HepG2 (cell line): ENCODE measurements at regions not wholly inside any gene's neighbourhood (a gene's known extent, or its start where the extent isn't known, plus 50 kb on each side); places are given as distances from the start of the nearest gene placed in this dataset.

ENCODE experiments used
- ATM ChIP-seq: fragments of 450-650 bp; IDR thresholded peaks from 2 replicates; pipeline ENCODE4 v1.7.1; 2017; ENCODE audit warnings: mild to moderate bottlenecking, borderline replicate concordance
- FOXK2 ChIP-seq: fragments of 450-650 bp; IDR thresholded peaks from 2 replicates; pipeline ENCODE4 v1.6.1; 2016
- GABPA ChIP-seq, 2 experiments: IDR thresholded peaks; 2 replicates each; pipeline ENCODE4 v1.6.1; 2011 to 2016; ENCODE audit warnings: low read depth in 2 of 2, low read length in 1 of 2, missing biosample characterization in 1 of 2, missing genetic modification characterization in 1 of 2
- ISL2 ChIP-seq: sonication (generic); formaldehyde crosslinking; IDR thresholded peaks from 2 replicates; pipeline ENCODE4 v1.5.0; 2020; ENCODE audit warnings: missing genetic modification reagents
- NR2F6 ChIP-seq, 2 experiments: IDR thresholded peaks; 2 replicates each; pipeline ENCODE4 v1.6.1; 2016; ENCODE audit warnings: antibody characterized with exemption in 1 of 2, mild to moderate bottlenecking in 1 of 2
- TBX3 ChIP-seq: fragments of 450-650 bp; IDR thresholded peaks from 2 replicates; pipeline ENCODE4 v1.6.1; 2017; ENCODE audit warnings: antibody characterized with exemption, mild to moderate bottlenecking, inconsistent platforms, borderline replicate concordance
- ZFX ChIP-seq: sonication (generic); formaldehyde crosslinking; IDR thresholded peaks from 2 replicates; pipeline ENCODE4 v1.4.0; 2020; ENCODE audit warnings: mild to moderate bottlenecking, low read depth, missing genetic modification reagents, moderate library complexity
- ZNF431 ChIP-seq: sonication (generic); formaldehyde crosslinking; IDR thresholded peaks from 2 replicates; pipeline ENCODE4 v1.9.0; 2022; ENCODE audit warnings: missing genetic modification reagents, low read depth, mild to moderate bottlenecking, borderline replicate concordance
- TF ChIP-seq, protein P1 (sequence below): IDR thresholded peaks from 2 replicates; pipeline ENCODE4 v1.6.1; 2012; ENCODE audit warnings: low read depth, low read length, improper control_type of control experiment
- TF ChIP-seq, protein P2 (sequence below): IDR thresholded peaks from 2 replicates; pipeline ENCODE4 v1.6.1; 2016; ENCODE audit warnings: missing compliant biosample characterization, missing genetic modification reagents, borderline replicate concordance
- TF ChIP-seq, protein P3 (sequence below): IDR thresholded peaks from 2 replicates; pipeline ENCODE4 v1.6.1; 2012; ENCODE audit warnings: inconsistent platforms
- TF ChIP-seq, protein P4 (sequence below): sonication (generic); formaldehyde crosslinking; IDR thresholded peaks from 2 replicates; pipeline ENCODE4 v1.4.0; 2020; ENCODE audit warnings: missing genetic modification reagents
- TF ChIP-seq, protein P5 (sequence below): IDR thresholded peaks from 2 replicates; pipeline ENCODE4 v1.6.1; 2018; ENCODE audit warnings: missing genetic modification reagents, mild to moderate bottlenecking, missing compliant biosample characterization
- TF ChIP-seq, protein P6 (sequence below): sonication (generic); formaldehyde crosslinking; IDR thresholded peaks from 2 replicates; pipeline ENCODE4 v1.5.1; 2020; ENCODE audit warnings: mild to moderate bottlenecking, missing genetic modification reagents, borderline replicate concordance

DNA sequence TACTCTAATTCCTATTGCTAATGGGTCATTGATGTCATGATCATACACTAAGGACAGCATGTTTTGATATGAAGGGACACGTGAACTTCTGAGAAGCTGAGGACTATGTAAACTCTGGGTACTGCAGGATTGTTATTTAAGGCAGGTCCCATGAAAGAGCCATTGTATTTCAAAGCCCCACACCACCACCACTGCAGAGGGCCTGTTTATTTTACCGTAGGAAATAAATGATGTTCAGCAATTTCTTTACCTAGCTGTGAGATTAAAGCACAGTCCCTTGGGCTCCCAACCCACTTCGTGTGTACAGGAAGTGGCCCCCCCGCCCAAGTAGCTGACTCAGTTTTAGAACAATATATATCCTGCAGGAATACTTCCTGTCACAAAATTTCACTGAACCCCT lies 89.8 kb upstream of the ACSL4 start (continued):
- TF ChIP-seq, protein P1, sequence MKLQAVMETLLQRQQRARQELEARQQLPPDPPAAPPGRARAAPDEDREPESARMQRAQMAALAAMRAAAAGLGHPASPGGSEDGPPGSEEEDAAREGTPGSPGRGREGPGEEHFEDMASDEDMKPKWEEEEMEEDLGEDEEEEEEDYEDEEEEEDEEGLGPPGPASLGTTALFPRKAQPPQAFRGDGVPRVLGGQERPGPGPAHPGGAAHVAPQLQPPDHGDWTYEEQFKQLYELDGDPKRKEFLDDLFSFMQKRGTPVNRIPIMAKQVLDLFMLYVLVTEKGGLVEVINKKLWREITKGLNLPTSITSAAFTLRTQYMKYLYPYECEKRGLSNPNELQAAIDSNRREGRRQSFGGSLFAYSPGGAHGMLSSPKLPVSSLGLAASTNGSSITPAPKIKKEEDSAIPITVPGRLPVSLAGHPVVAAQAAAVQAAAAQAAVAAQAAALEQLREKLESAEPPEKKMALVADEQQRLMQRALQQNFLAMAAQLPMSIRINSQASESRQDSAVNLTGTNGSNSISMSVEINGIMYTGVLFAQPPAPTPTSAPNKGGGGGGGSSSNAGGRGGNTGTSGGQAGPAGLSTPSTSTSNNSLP, result peak; percentile 84
- TF ChIP-seq ZFX (CRISPR knock-in tag), result peak; percentile 42; the same call in 1 of the 2 replicates
- TF ChIP-seq NR2F6 (IDR thresholded peaks at IDR 0.05), result peak; percentile 39; the same call in 1 of the 2 replicates
- peak; percentile 51 for TF ChIP-seq NR2F6 (CRISPR knock-in tag; IDR thresholded peaks at IDR 0.05)
- TF ChIP-seq, protein P2, sequence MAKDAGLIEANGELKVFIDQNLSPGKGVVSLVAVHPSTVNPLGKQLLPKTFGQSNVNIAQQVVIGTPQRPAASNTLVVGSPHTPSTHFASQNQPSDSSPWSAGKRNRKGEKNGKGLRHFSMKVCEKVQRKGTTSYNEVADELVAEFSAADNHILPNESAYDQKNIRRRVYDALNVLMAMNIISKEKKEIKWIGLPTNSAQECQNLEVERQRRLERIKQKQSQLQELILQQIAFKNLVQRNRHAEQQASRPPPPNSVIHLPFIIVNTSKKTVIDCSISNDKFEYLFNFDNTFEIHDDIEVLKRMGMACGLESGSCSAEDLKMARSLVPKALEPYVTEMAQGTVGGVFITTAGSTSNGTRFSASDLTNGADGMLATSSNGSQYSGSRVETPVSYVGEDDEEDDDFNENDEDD (CRISPR knock-in tag), result peak; percentile 38; the same call in 1 of the 2 replicates
- TF ChIP-seq ZNF431 (CRISPR knock-in tag), result no peak
- TF ChIP-seq TBX3, result no peak
- TF ChIP-seq, protein P3, sequence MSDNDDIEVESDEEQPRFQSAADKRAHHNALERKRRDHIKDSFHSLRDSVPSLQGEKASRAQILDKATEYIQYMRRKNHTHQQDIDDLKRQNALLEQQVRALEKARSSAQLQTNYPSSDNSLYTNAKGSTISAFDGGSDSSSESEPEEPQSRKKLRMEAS, result peak; percentile 54; the same call in 1 of the 2 replicates
- TF ChIP-seq, protein P4, sequence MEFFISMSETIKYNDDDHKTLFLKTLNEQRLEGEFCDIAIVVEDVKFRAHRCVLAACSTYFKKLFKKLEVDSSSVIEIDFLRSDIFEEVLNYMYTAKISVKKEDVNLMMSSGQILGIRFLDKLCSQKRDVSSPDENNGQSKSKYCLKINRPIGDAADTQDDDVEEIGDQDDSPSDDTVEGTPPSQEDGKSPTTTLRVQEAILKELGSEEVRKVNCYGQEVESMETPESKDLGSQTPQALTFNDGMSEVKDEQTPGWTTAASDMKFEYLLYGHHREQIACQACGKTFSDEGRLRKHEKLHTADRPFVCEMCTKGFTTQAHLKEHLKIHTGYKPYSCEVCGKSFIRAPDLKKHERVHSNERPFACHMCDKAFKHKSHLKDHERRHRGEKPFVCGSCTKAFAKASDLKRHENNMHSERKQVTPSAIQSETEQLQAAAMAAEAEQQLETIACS (CRISPR knock-in tag), result no peak
- no peak for TF ChIP-seq GABPA (IDR thresholded peaks at IDR 0.05; ENCODE audit: low read depth, low read length)
- peak; percentile 78 for TF ChIP-seq GABPA (CRISPR knock-in tag; IDR thresholded peaks at IDR 0.05; ENCODE audit: low read depth)
- TF ChIP-seq, protein P5, sequence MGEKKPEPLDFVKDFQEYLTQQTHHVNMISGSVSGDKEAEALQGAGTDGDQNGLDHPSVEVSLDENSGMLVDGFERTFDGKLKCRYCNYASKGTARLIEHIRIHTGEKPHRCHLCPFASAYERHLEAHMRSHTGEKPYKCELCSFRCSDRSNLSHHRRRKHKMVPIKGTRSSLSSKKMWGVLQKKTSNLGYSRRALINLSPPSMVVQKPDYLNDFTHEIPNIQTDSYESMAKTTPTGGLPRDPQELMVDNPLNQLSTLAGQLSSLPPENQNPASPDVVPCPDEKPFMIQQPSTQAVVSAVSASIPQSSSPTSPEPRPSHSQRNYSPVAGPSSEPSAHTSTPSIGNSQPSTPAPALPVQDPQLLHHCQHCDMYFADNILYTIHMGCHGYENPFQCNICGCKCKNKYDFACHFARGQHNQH (CRISPR knock-in tag), result peak; percentile 68
- peak; percentile 44; the same call in 1 of the 2 replicates for TF ChIP-seq FOXK2
- no peak for TF ChIP-seq ATM
- TF ChIP-seq ISL2, result peak; percentile 90
- TF ChIP-seq, protein P6, sequence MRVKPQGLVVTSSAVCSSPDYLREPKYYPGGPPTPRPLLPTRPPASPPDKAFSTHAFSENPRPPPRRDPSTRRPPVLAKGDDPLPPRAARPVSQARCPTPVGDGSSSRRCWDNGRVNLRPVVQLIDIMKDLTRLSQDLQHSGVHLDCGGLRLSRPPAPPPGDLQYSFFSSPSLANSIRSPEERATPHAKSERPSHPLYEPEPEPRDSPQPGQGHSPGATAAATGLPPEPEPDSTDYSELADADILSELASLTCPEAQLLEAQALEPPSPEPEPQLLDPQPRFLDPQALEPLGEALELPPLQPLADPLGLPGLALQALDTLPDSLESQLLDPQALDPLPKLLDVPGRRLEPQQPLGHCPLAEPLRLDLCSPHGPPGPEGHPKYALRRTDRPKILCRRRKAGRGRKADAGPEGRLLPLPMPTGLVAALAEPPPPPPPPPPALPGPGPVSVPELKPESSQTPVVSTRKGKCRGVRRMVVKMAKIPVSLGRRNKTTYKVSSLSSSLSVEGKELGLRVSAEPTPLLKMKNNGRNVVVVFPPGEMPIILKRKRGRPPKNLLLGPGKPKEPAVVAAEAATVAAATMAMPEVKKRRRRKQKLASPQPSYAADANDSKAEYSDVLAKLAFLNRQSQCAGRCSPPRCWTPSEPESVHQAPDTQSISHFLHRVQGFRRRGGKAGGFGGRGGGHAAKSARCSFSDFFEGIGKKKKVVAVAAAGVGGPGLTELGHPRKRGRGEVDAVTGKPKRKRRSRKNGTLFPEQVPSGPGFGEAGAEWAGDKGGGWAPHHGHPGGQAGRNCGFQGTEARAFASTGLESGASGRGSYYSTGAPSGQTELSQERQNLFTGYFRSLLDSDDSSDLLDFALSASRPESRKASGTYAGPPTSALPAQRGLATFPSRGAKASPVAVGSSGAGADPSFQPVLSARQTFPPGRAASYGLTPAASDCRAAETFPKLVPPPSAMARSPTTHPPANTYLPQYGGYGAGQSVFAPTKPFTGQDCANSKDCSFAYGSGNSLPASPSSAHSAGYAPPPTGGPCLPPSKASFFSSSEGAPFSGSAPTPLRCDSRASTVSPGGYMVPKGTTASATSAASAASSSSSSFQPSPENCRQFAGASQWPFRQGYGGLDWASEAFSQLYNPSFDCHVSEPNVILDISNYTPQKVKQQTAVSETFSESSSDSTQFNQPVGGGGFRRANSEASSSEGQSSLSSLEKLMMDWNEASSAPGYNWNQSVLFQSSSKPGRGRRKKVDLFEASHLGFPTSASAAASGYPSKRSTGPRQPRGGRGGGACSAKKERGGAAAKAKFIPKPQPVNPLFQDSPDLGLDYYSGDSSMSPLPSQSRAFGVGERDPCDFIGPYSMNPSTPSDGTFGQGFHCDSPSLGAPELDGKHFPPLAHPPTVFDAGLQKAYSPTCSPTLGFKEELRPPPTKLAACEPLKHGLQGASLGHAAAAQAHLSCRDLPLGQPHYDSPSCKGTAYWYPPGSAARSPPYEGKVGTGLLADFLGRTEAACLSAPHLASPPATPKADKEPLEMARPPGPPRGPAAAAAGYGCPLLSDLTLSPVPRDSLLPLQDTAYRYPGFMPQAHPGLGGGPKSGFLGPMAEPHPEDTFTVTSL, result peak; percentile 37; the same call in 1 of the 2 replicates
